ENCODE measurements at regions not wholly inside any gene's neighbourhood (a gene's known extent, or its start where the extent isn't known, plus 50 kb on each side); places are given as distances from the start of the nearest gene placed in this dataset.

- FAIRE-seq, result peak; percentile 8
These were observed 164.9 kb upstream of the SERTAD2 start for GRCh38 chr2:64818664-64819060.

GRCh38 chr2:64819361-64819760, 165.6 kb upstream of the SERTAD2 start:
- CTCF ChIA-PET (ENCODE audit: low intra/inter-chr PET ratio, low total read pairs), result no interaction called here
- WGBS (ENCODE audit: low lambda C conversion rate), result 67% methylated on average over 2 of the region's 2 CpGs
- H3K27ac ChIP-seq (ENCODE audit: extremely low read length, insufficient read depth, low read length), result no peak overlapping the region
- H3K27me3 ChIP-seq (ENCODE audit: control insufficient read depth in 1 of 2, insufficient read depth in 2 of 2, low read length in 2 of 2), result peaks cover 0 to 16% of the 10 kb centered on the region in 2 experiments; a peak in 3 of 5 replicates
- intact Hi-C loops (cut with micrococcal nuclease; ENCODE audit: unreplicated experiment), result no loop called here
- FAIRE-seq (no peak), ATAC-seq (no peak), DNase-seq (ENCODE audit: low spot score) (no peak)
- no peak overlapping the region for H2AFZ ChIP-seq (ENCODE audit: low read length)
- H3K9ac ChIP-seq (ENCODE audit: insufficient read depth, low read depth, low read length), result no peak overlapping the region
- in situ Hi-C loops (cut with HindIII; ENCODE audit: extremely low pct_ligation_motif_present, low pct_unique_long_range_greater_than_20kb), result no loop called here
- TF ChIP-seq ESRRA (CRISPR knock-in tag; IDR thresholded peaks at IDR 0.05; ENCODE audit: low read depth) (no peak), ZNF543 (CRISPR knock-in tag; IDR thresholded peaks at IDR 0.05) (no peak), FOXC1 (CRISPR knock-in tag; IDR thresholded peaks at IDR 0.05; ENCODE audit: borderline replicate concordance) (no peak), PCBP2 (optimal IDR thresholded peaks at IDR 0.05; ENCODE audit: low read depth, low read length, poor library complexity, severe bottlenecking) (no peak), ZNF558 (CRISPR knock-in tag; IDR thresholded peaks at IDR 0.05; ENCODE audit: borderline replicate concordance) (no peak), ZNF263 (CRISPR knock-in tag; IDR thresholded peaks at IDR 0.05) (no peak)
- no peaks in the 10 kb centered on the region for H3K36me3 ChIP-seq (replicated peaks in 1 of 2; ENCODE audit: control insufficient read depth in 1 of 2, insufficient read depth in 2 of 2, low read length in 2 of 2)
- H3K79me2 ChIP-seq (ENCODE audit: insufficient read depth, low read length), result no peaks in the 10 kb centered on the region
- no TSS peak for BruUV-seq (replicated peaks)
- H3K9me3 ChIP-seq (ENCODE audit: low read length), result no peaks in the 10 kb centered on the region
- H3K4me1 ChIP-seq (ENCODE audit: insufficient read depth, low read length), result peaks cover 60% of the 10 kb centered on the region
- no peak overlapping the region for H3K4me3 ChIP-seq (replicated peaks in 1 of 3; ENCODE audit: insufficient read depth in 1 of 3, low read depth in 2 of 3, low read length in 3 of 3)
- H4K20me1 ChIP-seq (ENCODE audit: insufficient read depth, low read length), result no peaks in the 10 kb centered on the region
- POLR2A ChIA-PET, result no interaction called here
- H3K4me2 ChIP-seq (ENCODE audit: low read depth, low read length), result no peak overlapping the region

More at GRCh38 chr2:64818664-64819060, 164.9 kb upstream of the SERTAD2 start:
- Histone ChIP-seq H3K4me1 (ENCODE audit: insufficient read depth, low read length) (peaks cover 53% of the 10 kb centered on the region), H4K20me1 (ENCODE audit: insufficient read depth, low read length) (no peaks in the 10 kb centered on the region), H3K27me3 (ENCODE audit: control insufficient read depth in 1 of 2, insufficient read depth in 2 of 2, low read length in 2 of 2) (peaks cover 0 to 21% of the 10 kb centered on the region in 2 experiments; a peak in 3 of 5 replicates), H3K4me3 (replicated peaks in 1 of 3; ENCODE audit: insufficient read depth in 1 of 3, low read depth in 2 of 3, low read length in 3 of 3) (no peak overlapping the region), H3K9ac (ENCODE audit: insufficient read depth, low read depth, low read length) (no peak overlapping the region), H3K27ac (ENCODE audit: extremely low read length, insufficient read depth, low read length) (no peak overlapping the region), H3K9me3 (ENCODE audit: low read length) (no peaks in the 10 kb centered on the region), H3K79me2 (ENCODE audit: insufficient read depth, low read length) (no peaks in the 10 kb centered on the region), H3K36me3 (replicated peaks in 1 of 2; ENCODE audit: control insufficient read depth in 1 of 2, insufficient read depth in 2 of 2, low read length in 2 of 2) (no peaks in the 10 kb centered on the region), H2AFZ (ENCODE audit: low read length) (no peak overlapping the region), H3K4me2 (ENCODE audit: low read depth, low read length) (no peak overlapping the region)
- BruUV-seq (replicated peaks), result no TSS peak
- POLR2A ChIA-PET, result no interaction called here
- CTCF ChIA-PET (ENCODE audit: low intra/inter-chr PET ratio, low total read pairs), result no interaction called here
- in situ Hi-C loops (cut with HindIII; ENCODE audit: extremely low pct_ligation_motif_present, low pct_unique_long_range_greater_than_20kb), result no loop called here
- ATAC-seq (peak; percentile 9; the same call in 1 of the 3 replicates), DNase-seq (ENCODE audit: low spot score) (no peak)
- intact Hi-C loops (cut with micrococcal nuclease; ENCODE audit: unreplicated experiment), result no loop called here
- no peak for TF ChIP-seq ZNF724P (CRISPR knock-in tag; IDR thresholded peaks at IDR 0.05; ENCODE audit: borderline replicate concordance)
- TF ChIP-seq MATR3 (CRISPR knock-in tag; IDR thresholded peaks at IDR 0.05), result no peak
- WGBS (ENCODE audit: low lambda C conversion rate), result 32% methylated on average over 4 of the region's 4 CpGs

All from HepG2 (cell line).